ENCODE measurements at regions not wholly inside any gene's neighbourhood (a gene's known extent, or its start where the extent isn't known, plus 50 kb on each side); places are given as distances from the start of the nearest gene placed in this dataset.
"Not testable (repeated sequence)": the region's sequence is repeated elsewhere in the genome, so short reads cannot be mapped to it uniquely, and the experiment has no call there.

GRCh38 chr20:59110607-59111006, 53.0 kb upstream of the ZNF831 start:
- Mint-ChIP-seq H3K4me3 (no peak overlapping the region), H3K27me3 (no peaks in the 10 kb centered on the region), H3K4me1 (peaks cover 0 to 4% (median 2%) of the 10 kb centered on the region in 4 donors), H3K9me3 (peaks cover 0 to 1% (median 0%) of the 10 kb centered on the region in 7 donors), H3K27ac (no peak overlapping the region), H3K36me3 (no peaks in the 10 kb centered on the region)
- Histone ChIP-seq H3K4me1 (ENCODE audit: control insufficient read depth, insufficient read depth, low read length, poor library complexity, severe bottlenecking) (no peaks in the 10 kb centered on the region), H3K27ac (ENCODE audit: insufficient read depth, low read length, poor library complexity, severe bottlenecking) (no peak overlapping the region), H3K4me3 (ENCODE audit: low read depth, low read length) (no peak overlapping the region), H3K27me3 (ENCODE audit: control insufficient read depth, insufficient read depth, low read length) (no peaks in the 10 kb centered on the region), H3K36me3 (ENCODE audit: control insufficient read depth, insufficient read depth, low read length) (no peaks in the 10 kb centered on the region), H3K9me3 (ENCODE audit: control insufficient read depth in 2 of 2, low read length in 2 of 2) (no peaks in the 10 kb centered on the region)
- no peak for DNase-seq
- no peak for ATAC-seq (ENCODE audit: low read depth in 2 of 2)

DNA sequence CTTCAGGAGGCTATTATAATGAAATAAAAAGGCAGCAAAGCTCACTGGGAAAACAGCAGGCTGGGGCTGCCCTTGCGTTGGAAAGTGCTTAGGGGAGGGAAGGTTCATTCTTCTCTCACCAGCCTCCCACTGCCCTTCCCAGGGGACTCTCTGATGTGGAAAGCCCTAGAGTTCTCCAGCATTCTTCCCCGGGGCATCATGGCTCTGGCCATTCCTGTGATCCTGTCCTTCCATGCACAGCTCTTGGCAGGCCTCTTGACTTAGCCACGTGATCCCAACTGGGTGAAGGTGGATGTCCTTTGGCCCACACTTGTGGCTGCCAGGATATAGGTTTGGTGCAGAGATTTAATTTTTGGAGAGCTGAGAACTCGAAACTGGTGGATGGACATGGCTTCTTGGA, 58.0 kb upstream of the ZNF831 start:
- Histone ChIP-seq H3K36me3 (ENCODE audit: control insufficient read depth, insufficient read depth, low read length) (no peaks in the 10 kb centered on the region), H3K4me1 (ENCODE audit: control insufficient read depth, insufficient read depth, low read length, poor library complexity, severe bottlenecking) (no peaks in the 10 kb centered on the region), H3K27me3 (ENCODE audit: control insufficient read depth, insufficient read depth, low read length) (no peaks in the 10 kb centered on the region), H3K27ac (ENCODE audit: insufficient read depth, low read length, poor library complexity, severe bottlenecking) (no peak overlapping the region), H3K4me3 (ENCODE audit: low read depth, low read length) (peak overlapping the region; percentile 10), H3K9me3 (ENCODE audit: control insufficient read depth in 2 of 2, low read length in 2 of 2) (no peaks in the 10 kb centered on the region)
- Mint-ChIP-seq H3K4me3 (no peak overlapping the region), H3K4me1 (peaks cover 9 to 29% (median 20%) of the 10 kb centered on the region in 4 donors), H3K36me3 (no peaks in the 10 kb centered on the region), H3K27me3 (peaks cover 4% of the 10 kb centered on the region), H3K9me3 (peaks cover 0 to 3% (median 0%) of the 10 kb centered on the region in 7 donors), H3K27ac (peak overlapping the region in 2 of 3 donors; percentile 42 to 77)
- no peak for ATAC-seq (ENCODE audit: low read depth in 2 of 2)
- no peak for DNase-seq

DNA sequence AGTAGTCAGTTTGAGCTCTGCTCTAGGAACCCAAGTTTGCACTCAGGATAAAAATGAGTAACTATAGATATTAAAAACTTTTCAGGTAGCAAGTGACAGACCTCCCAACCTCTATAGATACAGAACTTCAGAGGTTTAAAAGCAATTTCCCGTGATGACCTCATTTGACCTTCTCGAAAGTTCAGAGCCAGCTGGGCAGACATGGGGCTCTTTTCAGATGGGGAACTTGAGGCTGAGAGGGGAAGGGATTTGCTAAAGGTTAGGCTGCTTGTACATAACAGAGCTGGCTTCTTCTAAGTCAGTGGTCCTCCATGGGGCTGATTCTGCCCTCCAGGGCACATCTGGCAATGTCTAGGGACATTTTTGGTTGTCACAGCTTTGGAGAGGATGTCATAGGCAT, 58.8 kb upstream of the ZNF831 start:
- H3K36me3 ChIP-seq (ENCODE audit: control insufficient read depth, insufficient read depth, low read length), result no peaks in the 10 kb centered on the region
- H3K27me3 ChIP-seq (ENCODE audit: control insufficient read depth, insufficient read depth, low read length), result no peaks in the 10 kb centered on the region
- Mint-ChIP-seq H3K9me3 (peaks cover 0 to 3% (median 0%) of the 10 kb centered on the region in 7 donors), H3K4me3 (no peak overlapping the region), H3K27me3 (peaks cover 4% of the 10 kb centered on the region), H3K27ac (peak overlapping the region; percentile 42 to 77 (median 60)), H3K36me3 (no peaks in the 10 kb centered on the region), H3K4me1 (peaks cover 9 to 29% (median 20%) of the 10 kb centered on the region in 4 donors)
- no peak overlapping the region for H3K4me3 ChIP-seq (ENCODE audit: low read depth, low read length)
- ATAC-seq (ENCODE audit: low read depth in 2 of 2), result no peak
- no peaks in the 10 kb centered on the region for H3K9me3 ChIP-seq (ENCODE audit: control insufficient read depth in 2 of 2, low read length in 2 of 2)
- no peak for DNase-seq
- no peak overlapping the region for H3K27ac ChIP-seq (ENCODE audit: insufficient read depth, low read length, poor library complexity, severe bottlenecking)
- H3K4me1 ChIP-seq (ENCODE audit: control insufficient read depth, insufficient read depth, low read length, poor library complexity, severe bottlenecking), result no peaks in the 10 kb centered on the region

DNA sequence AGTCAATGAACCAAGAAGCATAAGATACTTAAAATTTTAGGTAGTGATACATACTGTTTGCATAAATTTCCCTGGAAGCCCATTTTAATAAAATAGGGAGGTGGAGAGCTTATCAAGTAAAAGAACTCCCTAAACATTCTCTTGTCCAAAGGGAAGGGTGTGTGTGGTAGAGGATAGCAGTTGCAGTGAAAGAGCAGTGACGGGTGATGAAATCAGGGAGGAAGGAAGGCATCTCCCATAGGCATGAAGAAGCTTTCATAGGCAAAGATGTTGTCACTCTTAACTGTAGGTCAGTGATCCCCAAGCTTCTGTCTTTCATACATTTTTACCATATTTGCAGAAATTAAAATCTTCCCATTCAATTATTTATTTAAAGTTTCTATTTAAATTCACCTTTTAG, 60.0 kb upstream of the ZNF831 start:
- peaks cover 9 to 29% (median 20%) of the 10 kb centered on the region in 4 donors for H3K4me1 Mint-ChIP-seq
- H3K4me3 Mint-ChIP-seq, result no peak overlapping the region
- peaks cover 4% of the 10 kb centered on the region for H3K27me3 Mint-ChIP-seq
- no peaks in the 10 kb centered on the region for H3K9me3 ChIP-seq (ENCODE audit: control insufficient read depth in 2 of 2, low read length in 2 of 2)
- H3K27ac ChIP-seq (ENCODE audit: insufficient read depth, low read length, poor library complexity, severe bottlenecking), result no peak overlapping the region
- no peak overlapping the region for H3K4me3 ChIP-seq (ENCODE audit: low read depth, low read length)
- peaks cover 0 to 3% (median 0%) of the 10 kb centered on the region in 7 donors for H3K9me3 Mint-ChIP-seq
- no peak for DNase-seq
- H3K36me3 ChIP-seq (ENCODE audit: control insufficient read depth, insufficient read depth, low read length), result no peaks in the 10 kb centered on the region
- H3K36me3 Mint-ChIP-seq, result no peaks in the 10 kb centered on the region
- ATAC-seq (ENCODE audit: low read depth in 2 of 2), result no peak
- H3K27ac Mint-ChIP-seq, result peak overlapping the region in 1 of 3 donors; percentile 13
- H3K27me3 ChIP-seq (ENCODE audit: control insufficient read depth, insufficient read depth, low read length), result no peaks in the 10 kb centered on the region
- H3K4me1 ChIP-seq (ENCODE audit: control insufficient read depth, insufficient read depth, low read length, poor library complexity, severe bottlenecking), result no peaks in the 10 kb centered on the region

- H3K4me3 ChIP-seq (ENCODE audit: low read depth, low read length), result no peak overlapping the region
- H3K27me3 ChIP-seq (ENCODE audit: control insufficient read depth, insufficient read depth, low read length), result no peaks in the 10 kb centered on the region
- no peak overlapping the region for H3K4me3 Mint-ChIP-seq
- H3K9me3 ChIP-seq (ENCODE audit: control insufficient read depth in 2 of 2, low read length in 2 of 2), result no peaks in the 10 kb centered on the region
- peak overlapping the region in 2 of 3 donors; percentile 13 to 32 for H3K27ac Mint-ChIP-seq
- peaks cover 4% of the 10 kb centered on the region for H3K27me3 Mint-ChIP-seq
- no peaks in the 10 kb centered on the region for H3K36me3 Mint-ChIP-seq
- no peaks in the 10 kb centered on the region for H3K36me3 ChIP-seq (ENCODE audit: control insufficient read depth, insufficient read depth, low read length)
- H3K4me1 Mint-ChIP-seq, result peaks cover 9 to 29% (median 20%) of the 10 kb centered on the region in 4 donors
- DNase-seq (no peak), ATAC-seq (ENCODE audit: low read depth in 2 of 2) (no peak)
- peaks cover 0 to 3% (median 0%) of the 10 kb centered on the region in 7 donors for H3K9me3 Mint-ChIP-seq
- no peak overlapping the region for H3K27ac ChIP-seq (ENCODE audit: insufficient read depth, low read length, poor library complexity, severe bottlenecking)
- H3K4me1 ChIP-seq (ENCODE audit: control insufficient read depth, insufficient read depth, low read length, poor library complexity, severe bottlenecking), result no peaks in the 10 kb centered on the region
Measured at GRCh38 chr20:59102841-59103299, 60.3 kb upstream of the PRELID3B start.

DNA sequence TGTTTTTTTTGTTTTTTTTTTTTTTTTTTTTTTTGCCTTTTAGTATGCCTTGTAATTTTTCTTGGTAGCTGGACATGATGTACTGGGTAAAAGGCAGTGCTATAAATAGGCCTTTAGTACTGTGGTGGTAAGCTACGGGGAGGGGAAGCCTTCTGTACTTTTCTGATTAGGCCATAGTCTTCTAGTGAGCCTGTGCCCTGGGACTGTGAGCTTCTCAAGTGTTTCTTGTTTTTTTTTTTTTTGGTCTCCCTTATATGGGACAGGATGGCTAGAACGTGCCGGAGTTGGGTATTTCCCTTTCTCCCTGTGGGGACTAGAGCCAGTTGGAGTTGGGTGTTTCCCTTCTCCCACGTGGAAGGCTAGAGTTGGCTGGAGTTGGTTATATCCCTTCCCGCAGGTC, 59.4 kb upstream of the PRELID3B start:
- peaks cover 4% of the 10 kb centered on the region for H3K27me3 Mint-ChIP-seq
- no peak overlapping the region for H3K4me3 Mint-ChIP-seq
- H3K27ac Mint-ChIP-seq, result no peak overlapping the region
- no peak overlapping the region for H3K27ac ChIP-seq (ENCODE audit: insufficient read depth, low read length, poor library complexity, severe bottlenecking)
- H3K9me3 ChIP-seq (ENCODE audit: control insufficient read depth in 2 of 2, low read length in 2 of 2), result no peaks in the 10 kb centered on the region
- no peak overlapping the region for H3K4me3 ChIP-seq (ENCODE audit: low read depth, low read length)
- H3K4me1 Mint-ChIP-seq, result peaks cover 9 to 29% (median 20%) of the 10 kb centered on the region in 4 donors
- H3K36me3 Mint-ChIP-seq, result no peaks in the 10 kb centered on the region
- no peaks in the 10 kb centered on the region for H3K27me3 ChIP-seq (ENCODE audit: control insufficient read depth, insufficient read depth, low read length)
- DNase-seq, result no peak
- no peaks in the 10 kb centered on the region for H3K4me1 ChIP-seq (ENCODE audit: control insufficient read depth, insufficient read depth, low read length, poor library complexity, severe bottlenecking)
- H3K36me3 ChIP-seq (ENCODE audit: control insufficient read depth, insufficient read depth, low read length), result no peaks in the 10 kb centered on the region
- ATAC-seq (ENCODE audit: low read depth in 2 of 2), result no peak
- peaks cover 0 to 3% (median 0%) of the 10 kb centered on the region in 7 donors for H3K9me3 Mint-ChIP-seq

GRCh38 chr20:59099864-59100263, 57.3 kb upstream of the PRELID3B start:
- not testable (repeated sequence) for H3K9me3 ChIP-seq (ENCODE audit: control insufficient read depth in 2 of 2, low read length in 2 of 2); H3K9me3 Mint-ChIP-seq; H3K27ac Mint-ChIP-seq; H3K27me3 Mint-ChIP-seq; H3K36me3 ChIP-seq (ENCODE audit: control insufficient read depth, insufficient read depth, low read length); H3K27ac ChIP-seq (ENCODE audit: insufficient read depth, low read length, poor library complexity, severe bottlenecking); DNase-seq; H3K4me3 ChIP-seq (ENCODE audit: low read depth, low read length); H3K4me1 ChIP-seq (ENCODE audit: control insufficient read depth, insufficient read depth, low read length, poor library complexity, severe bottlenecking); H3K4me3 Mint-ChIP-seq; H3K27me3 ChIP-seq (ENCODE audit: control insufficient read depth, insufficient read depth, low read length); H3K36me3 Mint-ChIP-seq; ATAC-seq (ENCODE audit: low read depth in 2 of 2)
- H3K4me1 Mint-ChIP-seq, result peaks cover 9 to 18% (median 15%) of the 10 kb centered on the region in 4 donors

DNA sequence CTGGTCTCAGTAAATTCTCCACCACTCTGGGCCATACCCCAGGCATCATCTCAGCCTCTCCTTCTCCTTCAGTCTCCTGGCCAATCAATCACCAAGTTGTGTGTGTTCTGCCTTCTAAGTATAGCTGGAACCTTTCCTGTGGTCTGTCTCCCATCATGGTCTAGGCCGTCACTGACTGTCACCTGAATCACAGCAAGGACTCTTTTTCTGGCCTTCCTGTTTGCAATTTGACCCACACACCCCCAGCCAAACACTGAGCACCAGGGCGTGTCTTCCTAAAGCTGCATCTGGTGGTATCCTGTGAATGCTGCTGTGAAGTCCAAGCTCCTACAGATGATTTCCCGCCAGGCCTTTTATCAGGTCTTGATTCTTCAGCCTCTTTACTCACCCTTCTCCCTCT, 52.6 kb upstream of the PRELID3B start:
- ATAC-seq (ENCODE audit: low read depth in 2 of 2), result no peak
- peaks cover 0 to 5% (median 0%) of the 10 kb centered on the region in 4 donors for H3K4me1 Mint-ChIP-seq
- peak overlapping the region; percentile 19 to 90 (median 45) for H3K27ac Mint-ChIP-seq
- Histone ChIP-seq H3K36me3 (ENCODE audit: control insufficient read depth, insufficient read depth, low read length) (no peaks in the 10 kb centered on the region), H3K4me3 (ENCODE audit: low read depth, low read length) (no peak overlapping the region), H3K27ac (ENCODE audit: insufficient read depth, low read length, poor library complexity, severe bottlenecking) (no peak overlapping the region), H3K9me3 (ENCODE audit: control insufficient read depth in 2 of 2, low read length in 2 of 2) (no peaks in the 10 kb centered on the region), H3K27me3 (ENCODE audit: control insufficient read depth, insufficient read depth, low read length) (no peaks in the 10 kb centered on the region), H3K4me1 (ENCODE audit: control insufficient read depth, insufficient read depth, low read length, poor library complexity, severe bottlenecking) (no peaks in the 10 kb centered on the region)
- H3K4me3 Mint-ChIP-seq, result no peak overlapping the region
- peaks cover 0 to 1% (median 0%) of the 10 kb centered on the region in 7 donors for H3K9me3 Mint-ChIP-seq
- DNase-seq, result no peak
- H3K27me3 Mint-ChIP-seq, result no peaks in the 10 kb centered on the region
- no peaks in the 10 kb centered on the region for H3K36me3 Mint-ChIP-seq
